HCT116 (cell line): ENCODE measurements at regions not wholly inside any gene's neighbourhood (a gene's known extent, or its start where the extent isn't known, plus 50 kb on each side); places are given as distances from the start of the nearest gene placed in this dataset.

Source experiments
- CBX3 ChIP-seq: IDR thresholded peaks from 2 replicates; pipeline ENCODE4 v1.6.1; 2012; ENCODE audit warnings: low read depth
- CTCF ChIP-seq, 3 experiments: fragments of 200-600 bp in 1 of 3; sonication (generic) in 1 of 3; IDR thresholded peaks in 2 of 3; conservative IDR thresholded peaks in 1 of 3; 2 replicates each; pipeline ENCODE4 v1.5.1; 2012 to 2017; ENCODE audit warnings: low read depth in 2 of 3, low read length in 2 of 3, antibody characterized with exemption in 1 of 3, borderline replicate concordance in 1 of 3, control low read depth in 1 of 3, mild to moderate bottlenecking in 1 of 3, mixed read lengths in 1 of 3, mixed run types in 1 of 3, moderate library complexity in 1 of 3; ENCODE audit not compliant: insufficient read depth in 1 of 3
- JUND ChIP-seq: IDR thresholded peaks from 2 replicates; pipeline ENCODE4 v1.6.1; 2012
- POLR2A ChIP-seq: IDR thresholded peaks from 2 replicates; pipeline ENCODE4 v1.7.0; 2011; ENCODE audit warnings: borderline replicate concordance; ENCODE audit not compliant: insufficient read depth, insufficient read length; ENCODE audit errors: extremely low read depth
- POLR2AphosphoS5 ChIP-seq: IDR thresholded peaks from 2 replicates; pipeline ENCODE4 v1.6.1; 2011; ENCODE audit warnings: mild to moderate bottlenecking, low read depth, low read length, moderate library complexity
- REST ChIP-seq: IDR thresholded peaks from 2 replicates; pipeline ENCODE4 v1.6.1; 2012; ENCODE audit warnings: low read depth

GRCh38 chrX:16451334-16451733 is 198.6 kb upstream of the S100G start:
- TF ChIP-seq POLR2A (no peak), JUND (no peak), CTCF (IDR thresholded peaks at IDR 0.05 in 2 of 3, conservative IDR thresholded peaks at IDR 0.05 in 1 of 3; ENCODE audit: borderline replicate concordance in 1 of 3, insufficient read depth in 1 of 3, low read depth in 2 of 3, low read length in 2 of 3) (no peak), REST (no peak), POLR2AphosphoS5 (no peak), CBX3 (no peak)
